ENCODE measurements at regions not wholly inside any gene's neighbourhood (a gene's known extent, or its start where the extent isn't known, plus 50 kb on each side); places are given as distances from the start of the nearest gene placed in this dataset.
A peak's percentile ranks its signal among the peaks of the same experiment; 100 is the strongest.

DNA sequence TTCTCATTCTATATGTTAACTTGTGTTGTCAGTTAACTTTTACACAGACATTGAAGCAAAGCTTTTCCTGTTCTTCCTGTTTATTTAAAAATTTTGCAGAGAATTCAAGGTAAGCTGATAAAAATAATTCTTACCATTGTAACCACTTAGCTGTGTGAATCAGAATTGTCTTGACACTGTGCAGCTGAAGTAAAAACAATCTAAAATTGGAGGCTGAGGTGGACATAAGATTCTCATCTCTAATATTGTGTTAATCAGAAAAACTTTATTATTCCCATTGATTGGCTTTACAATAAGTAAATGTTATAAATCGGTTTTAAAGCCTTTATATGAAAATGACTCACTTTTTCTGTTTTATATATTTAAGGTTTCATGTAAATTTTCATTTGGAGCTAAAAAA lies 240.3 kb upstream of the PLEKHG7 start:
- TF ChIP-seq, protein P1, sequence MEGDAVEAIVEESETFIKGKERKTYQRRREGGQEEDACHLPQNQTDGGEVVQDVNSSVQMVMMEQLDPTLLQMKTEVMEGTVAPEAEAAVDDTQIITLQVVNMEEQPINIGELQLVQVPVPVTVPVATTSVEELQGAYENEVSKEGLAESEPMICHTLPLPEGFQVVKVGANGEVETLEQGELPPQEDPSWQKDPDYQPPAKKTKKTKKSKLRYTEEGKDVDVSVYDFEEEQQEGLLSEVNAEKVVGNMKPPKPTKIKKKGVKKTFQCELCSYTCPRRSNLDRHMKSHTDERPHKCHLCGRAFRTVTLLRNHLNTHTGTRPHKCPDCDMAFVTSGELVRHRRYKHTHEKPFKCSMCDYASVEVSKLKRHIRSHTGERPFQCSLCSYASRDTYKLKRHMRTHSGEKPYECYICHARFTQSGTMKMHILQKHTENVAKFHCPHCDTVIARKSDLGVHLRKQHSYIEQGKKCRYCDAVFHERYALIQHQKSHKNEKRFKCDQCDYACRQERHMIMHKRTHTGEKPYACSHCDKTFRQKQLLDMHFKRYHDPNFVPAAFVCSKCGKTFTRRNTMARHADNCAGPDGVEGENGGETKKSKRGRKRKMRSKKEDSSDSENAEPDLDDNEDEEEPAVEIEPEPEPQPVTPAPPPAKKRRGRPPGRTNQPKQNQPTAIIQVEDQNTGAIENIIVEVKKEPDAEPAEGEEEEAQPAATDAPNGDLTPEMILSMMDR (conservative IDR thresholded peaks at IDR 0.05), result no peak
- TF ChIP-seq EZH2 (IDR thresholded peaks at IDR 0.05; ENCODE audit: low read depth), result no peak
- Histone ChIP-seq H3K27me3 (ENCODE audit: insufficient read depth, low read depth) (no peaks in the 10 kb centered on the region), H3F3A (ENCODE audit: insufficient read depth, low read depth) (peaks cover 3% of the 10 kb centered on the region; the same call in 1 of the 2 replicates), H3K36me3 (ENCODE audit: low read depth) (no peaks in the 10 kb centered on the region), H3K4me2 (no peak overlapping the region), H3K79me2 (ENCODE audit: low read depth) (no peaks in the 10 kb centered on the region), H3K4me3 (no peak overlapping the region), H2AFZ (no peak overlapping the region), H3K4me1 (replicated peaks; ENCODE audit: insufficient read depth) (peaks cover 35% of the 10 kb centered on the region), H3K9me3 (ENCODE audit: insufficient read depth, low read depth) (no peaks in the 10 kb centered on the region), H3K9me2 (ENCODE audit: insufficient read depth) (no peaks in the 10 kb centered on the region), H4K20me1 (ENCODE audit: insufficient read depth) (no peaks in the 10 kb centered on the region), H3K27ac (no peak overlapping the region)
- intact Hi-C loops (cut with micrococcal nuclease; ENCODE audit: unreplicated experiment), result no loop called here
- POLR2A ChIA-PET (ENCODE audit: unreplicated experiment), result no interaction called here
- BruUV-seq (replicated peaks), result no TSS peak
- no peak for DNase-seq
- CTCF ChIA-PET, result no interaction called here

DNA sequence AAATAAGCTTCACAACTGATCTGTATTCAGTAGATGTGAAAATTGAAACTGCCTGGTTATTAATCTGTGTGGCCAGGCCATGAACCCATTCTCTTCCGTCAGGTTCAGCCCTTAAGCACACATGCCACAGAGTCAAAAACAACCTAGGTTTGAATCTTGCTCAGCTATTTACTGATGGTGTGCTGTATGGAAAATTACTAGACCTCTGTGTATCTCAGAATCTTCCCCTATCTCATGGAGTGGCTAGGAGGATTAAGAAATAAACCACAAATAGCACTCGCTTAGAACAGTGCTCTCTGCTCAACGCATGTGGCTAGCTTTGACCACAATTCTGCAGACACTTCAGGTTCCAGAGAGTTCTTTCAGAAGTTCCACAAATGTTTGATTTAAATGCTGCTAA lies 240.7 kb upstream of the PLEKHG7 start:
- Histone ChIP-seq H3K27me3 (ENCODE audit: insufficient read depth, low read depth) (no peaks in the 10 kb centered on the region), H3K79me2 (ENCODE audit: low read depth) (no peaks in the 10 kb centered on the region), H4K20me1 (ENCODE audit: insufficient read depth) (no peaks in the 10 kb centered on the region), H3K27ac (no peak overlapping the region), H3K36me3 (ENCODE audit: low read depth) (no peaks in the 10 kb centered on the region), H3F3A (ENCODE audit: insufficient read depth, low read depth) (peaks cover 8% of the 10 kb centered on the region; the same call in 1 of the 2 replicates), H3K9me3 (ENCODE audit: insufficient read depth, low read depth) (no peaks in the 10 kb centered on the region), H3K4me2 (no peak overlapping the region), H3K4me1 (replicated peaks; ENCODE audit: insufficient read depth) (peaks cover 40% of the 10 kb centered on the region), H3K4me3 (no peak overlapping the region), H3K9me2 (ENCODE audit: insufficient read depth) (no peaks in the 10 kb centered on the region), H2AFZ (0 out of 2 replicates have a peak overlapping the region, but pooled peaks have one; percentile 15)
- DNase-seq, result peak in 1 of 2 experiments; percentile 51
- no peak for TF ChIP-seq EZH2 (IDR thresholded peaks at IDR 0.05; ENCODE audit: low read depth)
- TF ChIP-seq, protein P1 (conservative IDR thresholded peaks at IDR 0.05), result no peak
- ChIA-PET CTCF (no interaction called here), POLR2A (ENCODE audit: unreplicated experiment) (no interaction called here)
- BruUV-seq (replicated peaks), result no TSS peak
- intact Hi-C loops (cut with micrococcal nuclease; ENCODE audit: unreplicated experiment), result no loop called here

DNA sequence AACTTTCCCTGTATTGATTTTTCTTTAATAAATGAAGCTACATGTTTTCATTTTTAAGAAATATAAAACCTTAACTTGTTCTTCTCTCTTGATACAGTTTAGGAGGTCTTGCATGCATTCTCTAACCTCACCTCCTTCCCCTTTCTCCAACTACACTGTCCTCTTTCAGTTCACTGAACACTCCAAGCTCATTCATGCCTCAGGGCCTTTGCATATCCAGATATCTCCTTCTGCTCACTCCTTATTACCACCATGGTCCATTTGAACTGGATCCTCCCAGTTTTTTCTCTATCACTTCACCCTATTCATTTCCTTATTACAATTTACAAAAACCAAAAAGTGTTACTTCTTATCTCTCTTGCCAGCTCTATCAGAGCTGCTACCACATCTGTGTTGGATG lies 242.9 kb upstream of the PLEKHG7 start:
- no peak overlapping the region for H3K27ac ChIP-seq
- H4K20me1 ChIP-seq (ENCODE audit: insufficient read depth), result no peaks in the 10 kb centered on the region
- ChIA-PET POLR2A (ENCODE audit: unreplicated experiment) (no interaction called here), CTCF (no interaction called here)
- no peaks in the 10 kb centered on the region for H3K27me3 ChIP-seq (ENCODE audit: insufficient read depth, low read depth)
- no peaks in the 10 kb centered on the region; the same call in 1 of the 2 replicates for H3K9me3 ChIP-seq (ENCODE audit: insufficient read depth, low read depth)
- peaks cover 38% of the 10 kb centered on the region for H3K4me1 ChIP-seq (replicated peaks; ENCODE audit: insufficient read depth)
- BruUV-seq (replicated peaks), result no TSS peak
- no peak overlapping the region for H3K4me3 ChIP-seq
- no peak overlapping the region for H2AFZ ChIP-seq
- no peak overlapping the region for H3K4me2 ChIP-seq
- DNase-seq, result no peak
- TF ChIP-seq, protein P1 (conservative IDR thresholded peaks at IDR 0.05), result no peak
- TF ChIP-seq EZH2 (IDR thresholded peaks at IDR 0.05; ENCODE audit: low read depth), result no peak
- no peaks in the 10 kb centered on the region for H3K9me2 ChIP-seq (ENCODE audit: insufficient read depth)
- intact Hi-C loops (cut with micrococcal nuclease; ENCODE audit: unreplicated experiment), result no loop called here
- H3K36me3 ChIP-seq (ENCODE audit: low read depth), result no peaks in the 10 kb centered on the region
- H3K79me2 ChIP-seq (ENCODE audit: low read depth), result no peaks in the 10 kb centered on the region
- peaks cover 11% of the 10 kb centered on the region; the same call in 1 of the 2 replicates for H3F3A ChIP-seq (ENCODE audit: insufficient read depth, low read depth)
